ENCODE measurements at regions not wholly inside any gene's neighbourhood (a gene's known extent, or its start where the extent isn't known, plus 50 kb on each side); places are given as distances from the start of the nearest gene placed in this dataset.

DNA sequence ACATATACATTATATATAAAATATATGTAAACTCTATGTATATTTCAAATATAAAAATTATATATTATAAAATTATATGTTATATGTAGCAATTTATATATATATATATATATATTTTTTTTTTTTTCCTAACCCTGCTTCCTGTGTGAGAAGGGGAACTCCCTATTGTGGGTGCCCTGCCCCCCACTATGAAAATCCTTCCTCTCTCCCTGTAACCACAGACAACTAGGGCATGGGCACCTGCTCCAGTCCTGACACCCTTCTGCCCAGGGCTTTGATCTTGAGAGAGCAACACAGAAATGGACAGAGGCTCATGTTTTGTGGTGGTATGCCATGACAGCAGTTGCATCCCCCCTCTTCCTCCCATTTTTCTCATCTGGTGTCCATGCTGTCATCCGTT lies 148.7 kb upstream of the IL12B start:
- no peaks in the 10 kb centered on the region for H3K4me1 ChIP-seq

DNA sequence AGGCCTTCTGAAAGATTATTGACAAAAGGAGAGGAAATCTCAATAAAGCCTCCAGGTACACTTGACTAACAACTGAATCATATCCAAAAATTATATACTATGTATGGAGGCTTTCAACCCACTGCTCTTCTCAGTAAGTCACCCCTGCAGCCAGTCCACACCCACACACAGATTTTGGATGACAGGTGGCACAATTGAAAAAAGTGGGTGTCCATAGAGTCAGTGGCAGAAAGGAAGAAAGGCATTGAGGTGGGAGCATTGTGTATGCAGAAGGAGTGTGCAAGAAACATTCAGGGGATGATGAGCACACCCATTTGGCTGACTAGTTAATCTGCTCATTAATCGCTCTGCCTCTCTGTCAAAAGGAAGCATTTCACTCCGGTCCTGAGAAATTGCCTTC lies 150.6 kb upstream of the IL12B start:
- ATAC-seq, result no peak
- DNase-seq, result no peak
- TF ChIP-seq, protein P1, sequence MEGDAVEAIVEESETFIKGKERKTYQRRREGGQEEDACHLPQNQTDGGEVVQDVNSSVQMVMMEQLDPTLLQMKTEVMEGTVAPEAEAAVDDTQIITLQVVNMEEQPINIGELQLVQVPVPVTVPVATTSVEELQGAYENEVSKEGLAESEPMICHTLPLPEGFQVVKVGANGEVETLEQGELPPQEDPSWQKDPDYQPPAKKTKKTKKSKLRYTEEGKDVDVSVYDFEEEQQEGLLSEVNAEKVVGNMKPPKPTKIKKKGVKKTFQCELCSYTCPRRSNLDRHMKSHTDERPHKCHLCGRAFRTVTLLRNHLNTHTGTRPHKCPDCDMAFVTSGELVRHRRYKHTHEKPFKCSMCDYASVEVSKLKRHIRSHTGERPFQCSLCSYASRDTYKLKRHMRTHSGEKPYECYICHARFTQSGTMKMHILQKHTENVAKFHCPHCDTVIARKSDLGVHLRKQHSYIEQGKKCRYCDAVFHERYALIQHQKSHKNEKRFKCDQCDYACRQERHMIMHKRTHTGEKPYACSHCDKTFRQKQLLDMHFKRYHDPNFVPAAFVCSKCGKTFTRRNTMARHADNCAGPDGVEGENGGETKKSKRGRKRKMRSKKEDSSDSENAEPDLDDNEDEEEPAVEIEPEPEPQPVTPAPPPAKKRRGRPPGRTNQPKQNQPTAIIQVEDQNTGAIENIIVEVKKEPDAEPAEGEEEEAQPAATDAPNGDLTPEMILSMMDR (IDR thresholded peaks at IDR 0.05), result no peak

More for the DNA sequence above, 148.7 kb upstream of the IL12B start:
- intact Hi-C loops (cut with DNase I), result no loop called here
- WGBS, 3 donors, result 68 to 100% (median 87%) methylated on average over 1 of the region's 1 CpG
- H3K36me3 ChIP-seq (ENCODE audit: insufficient read depth in 1 of 2, low read depth in 1 of 2), result no peaks in the 10 kb centered on the region
- H3K9me3 ChIP-seq, result peaks cover 7% of the 10 kb centered on the region
- ATAC-seq, result no peak
- no peak overlapping the region for H3K27ac ChIP-seq
- H3K4me3 ChIP-seq, result no peak overlapping the region
- no peak for DNase-seq
- no peaks in the 10 kb centered on the region for H3K27me3 ChIP-seq (ENCODE audit: insufficient read depth in 3 of 3, low read length in 2 of 3)
- TF ChIP-seq, protein P1 (IDR thresholded peaks at IDR 0.05), result no peak

DNA sequence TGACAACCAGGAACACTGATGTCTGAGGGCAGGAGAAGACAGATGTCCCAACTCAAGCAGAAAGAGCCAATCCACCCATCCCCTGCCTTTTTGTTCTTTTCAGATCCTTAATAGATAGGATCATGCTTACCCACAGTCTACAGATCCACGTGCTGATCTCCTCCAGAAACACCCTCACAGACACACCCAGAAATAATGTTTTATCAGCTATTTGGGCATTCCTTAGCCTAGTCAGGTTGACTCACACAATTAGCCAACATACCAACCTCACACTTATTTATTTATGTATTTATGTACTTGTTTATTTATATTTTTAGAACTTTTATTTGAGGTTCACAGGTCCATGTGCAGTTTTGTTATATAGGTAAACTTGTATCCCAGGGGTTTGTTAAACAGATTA lies 151.5 kb upstream of the IL12B start:
- 76 to 84% (median 80%) methylated on average over 1 of the region's 1 CpG for WGBS, 3 donors
- Histone ChIP-seq H3K36me3 (ENCODE audit: insufficient read depth in 1 of 2, low read depth in 1 of 2) (no peaks in the 10 kb centered on the region), H3K27me3 (ENCODE audit: insufficient read depth in 3 of 3, low read length in 2 of 3) (no peaks in the 10 kb centered on the region), H3K4me1 (no peaks in the 10 kb centered on the region), H3K27ac (no peak overlapping the region), H3K4me3 (no peak overlapping the region), H3K9me3 (no peaks in the 10 kb centered on the region)
- TF ChIP-seq, protein P1 (IDR thresholded peaks at IDR 0.05), result no peak
- ATAC-seq (no peak), DNase-seq (no peak)
- intact Hi-C loops (cut with DNase I), result no loop called here

More for the DNA sequence above, 150.6 kb upstream of the IL12B start:
- H3K27ac ChIP-seq, result no peak overlapping the region
- no peaks in the 10 kb centered on the region for H3K36me3 ChIP-seq (ENCODE audit: insufficient read depth in 1 of 2, low read depth in 1 of 2)
- no peaks in the 10 kb centered on the region for H3K9me3 ChIP-seq
- no peak overlapping the region for H3K4me3 ChIP-seq
- WGBS, 3 donors, result 76 to 87% (median 82%) methylated on average over 2 of the region's 2 CpGs
- H3K27me3 ChIP-seq (ENCODE audit: insufficient read depth in 3 of 3, low read length in 2 of 3), result no peaks in the 10 kb centered on the region
- no peaks in the 10 kb centered on the region for H3K4me1 ChIP-seq
- intact Hi-C loops (cut with DNase I), result no loop called here

DNA sequence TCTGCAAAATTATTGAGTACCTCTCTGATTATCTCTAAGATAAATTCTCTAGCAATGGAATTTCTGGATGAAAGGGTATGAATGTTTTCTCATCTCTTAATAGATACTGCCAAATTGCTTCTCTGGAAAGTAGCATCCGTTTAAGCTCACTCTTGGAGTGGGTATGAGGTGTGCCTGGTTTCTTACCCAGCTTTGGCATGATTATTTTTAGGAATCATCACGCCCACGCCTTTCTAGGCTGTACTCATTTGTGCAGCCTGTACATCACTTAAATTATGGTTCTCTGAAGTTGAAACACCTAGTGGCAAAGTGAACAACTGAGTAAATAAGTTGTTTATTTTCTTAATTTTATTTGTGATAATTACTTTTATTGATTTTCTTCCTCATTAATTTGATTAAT lies 156.5 kb upstream of the IL12B start:
- Histone ChIP-seq H3K27me3 (ENCODE audit: insufficient read depth in 3 of 3, low read length in 2 of 3) (no peaks in the 10 kb centered on the region), H3K36me3 (ENCODE audit: insufficient read depth in 1 of 2, low read depth in 1 of 2) (no peaks in the 10 kb centered on the region), H3K4me1 (no peaks in the 10 kb centered on the region), H3K9me3 (no peaks in the 10 kb centered on the region), H3K27ac (no peak overlapping the region), H3K4me3 (no peak overlapping the region)
- intact Hi-C loops (cut with DNase I), result no loop called here
- no peak for DNase-seq
- ATAC-seq, result no peak
- TF ChIP-seq, protein P1 (IDR thresholded peaks at IDR 0.05), result no peak
- 77 to 86% (median 79%) methylated on average over 3 of the region's 3 CpGs for WGBS, 3 donors

GRCh38 chr5:159488516-159488915 lies 158.2 kb upstream of the IL12B start:
- 83 to 86% (median 86%) methylated on average over 4 of the region's 4 CpGs for WGBS, 3 donors
- H3K27ac ChIP-seq, result no peak overlapping the region
- no peaks in the 10 kb centered on the region for H3K9me3 ChIP-seq
- TF ChIP-seq, protein P1 (IDR thresholded peaks at IDR 0.05), result no peak
- ATAC-seq, result no peak
- DNase-seq, result no peak
- H3K27me3 ChIP-seq (ENCODE audit: insufficient read depth in 3 of 3, low read length in 2 of 3), result no peaks in the 10 kb centered on the region
- no peaks in the 10 kb centered on the region for H3K36me3 ChIP-seq (ENCODE audit: insufficient read depth in 1 of 2, low read depth in 1 of 2)
- no peaks in the 10 kb centered on the region for H3K4me1 ChIP-seq
- H3K4me3 ChIP-seq, result no peak overlapping the region
- intact Hi-C loops (cut with DNase I), result no loop called here
